ENCODE measurements at regions not wholly inside any gene's neighbourhood (a gene's known extent, or its start where the extent isn't known, plus 50 kb on each side); places are given as distances from the start of the nearest gene placed in this dataset.
"Not testable (repeated sequence)": the region's sequence is repeated elsewhere in the genome, so short reads cannot be mapped to it uniquely, and the experiment has no call there.

- DNase-seq (ENCODE audit: extremely low read depth, low read depth), result no peak
- no peak overlapping the region for H3K4me3 ChIP-seq (replicated peaks; ENCODE audit: low read depth, low read length)
- no peak for TF ChIP-seq CTCF (IDR thresholded peaks at IDR 0.05; ENCODE audit: low read depth, low read length, missing control alignments)
Measured at GRCh38 chrX:96569034-96569433, 115.6 kb upstream of the DIAPH2 start.

- TF ChIP-seq CTCF (IDR thresholded peaks at IDR 0.05; ENCODE audit: low read depth, low read length, missing control alignments), result no peak
- DNase-seq (ENCODE audit: extremely low read depth, low read depth), result no peak
- no peak overlapping the region for H3K4me3 ChIP-seq (replicated peaks; ENCODE audit: low read depth, low read length)
Measured at GRCh38 chrX:96575011-96575410, 109.6 kb upstream of the DIAPH2 start.

- TF ChIP-seq CTCF (IDR thresholded peaks at IDR 0.05; ENCODE audit: low read depth, low read length, missing control alignments), result no peak
- DNase-seq (ENCODE audit: extremely low read depth, low read depth), result no peak
Measured at GRCh38 chrX:96576368-96576767, 108.3 kb upstream of the DIAPH2 start.

GRCh38 chrX:96578781-96579180 lies 105.9 kb upstream of the DIAPH2 start:
- H3K4me3 ChIP-seq (replicated peaks; ENCODE audit: low read depth, low read length), result no peak overlapping the region
- no peak for TF ChIP-seq CTCF (IDR thresholded peaks at IDR 0.05; ENCODE audit: low read depth, low read length, missing control alignments)
- no peak for DNase-seq (ENCODE audit: extremely low read depth, low read depth)

More at GRCh38 chrX:96576368-96576767, 108.3 kb upstream of the DIAPH2 start:
- H3K4me3 ChIP-seq (replicated peaks; ENCODE audit: low read depth, low read length), result no peak overlapping the region

GRCh38 chrX:96579252-96579651 lies 105.4 kb upstream of the DIAPH2 start:
- DNase-seq (ENCODE audit: extremely low read depth, low read depth), result no peak
- H3K4me3 ChIP-seq (replicated peaks; ENCODE audit: low read depth, low read length), result no peak overlapping the region
- TF ChIP-seq CTCF (IDR thresholded peaks at IDR 0.05; ENCODE audit: low read depth, low read length, missing control alignments), result no peak

GRCh38 chrX:96590403-96590802 lies 94.2 kb upstream of the DIAPH2 start:
- TF ChIP-seq CTCF (IDR thresholded peaks at IDR 0.05; ENCODE audit: low read depth, low read length, missing control alignments), result no peak
- H3K4me3 ChIP-seq (replicated peaks; ENCODE audit: low read depth, low read length), result no peak overlapping the region
- DNase-seq (ENCODE audit: extremely low read depth, low read depth), result no peak

- no peak for TF ChIP-seq CTCF (IDR thresholded peaks at IDR 0.05; ENCODE audit: low read depth, low read length, missing control alignments)
- no peak overlapping the region for H3K4me3 ChIP-seq (replicated peaks; ENCODE audit: low read depth, low read length)
- DNase-seq (ENCODE audit: extremely low read depth, low read depth), result no peak
Measured at GRCh38 chrX:96591421-96591820, 93.2 kb upstream of the DIAPH2 start.

- DNase-seq (ENCODE audit: extremely low read depth, low read depth), result not testable (repeated sequence)
Measured at GRCh38 chrX:96597847-96598246, 86.8 kb upstream of the DIAPH2 start.

More at GRCh38 chrX:96597847-96598246, 86.8 kb upstream of the DIAPH2 start:
- H3K4me3 ChIP-seq (replicated peaks; ENCODE audit: low read depth, low read length), result not testable (repeated sequence)
